RWPE1 (cell line): ENCODE measurements at regions not wholly inside any gene's neighbourhood (a gene's known extent, or its start where the extent isn't known, plus 50 kb on each side); places are given as distances from the start of the nearest gene placed in this dataset.
"Not testable (repeated sequence)": the region's sequence is repeated elsewhere in the genome, so short reads cannot be mapped to it uniquely, and the experiment has no call there.

Experiments
- CTCF ChIA-PET: fragments of 350-600 bp; sonication (Branson Sonifier 250); formaldehyde crosslinking; extraction: SDS; loops from one replicate; lab custom pipeline; 2021; lab: Yijun Ruan, JAX
- POLR2A ChIA-PET: fragments of 400-600 bp; formaldehyde crosslinking; extraction: SDS; loops from one replicate; lab custom pipeline; 2020; ENCODE audit warnings: antibody characterized with exemption; ENCODE audit not compliant: low non-redundant PET; lab: Yijun Ruan, JAX
- DNase-seq: peaks from one replicate; pipeline ENCODE4 v3.0.0; 2012; ENCODE audit warnings: low spot score
- H3K27ac ChIP-seq: fragments of 450-650 bp; 2 replicates; pipeline ENCODE4 v1.5.1; 2017

- POLR2A ChIA-PET, H3K27ac ChIP-seq, CTCF ChIA-PET, DNase-seq: not testable (repeated sequence)
Observed at GRCh38 chr2:87614829-87615434, 133.0 kb upstream of the PLGLB2 start.

GRCh38 chr2:87619121-87619520 lies 128.8 kb upstream of the PLGLB2 start:
- POLR2A ChIA-PET, H3K27ac ChIP-seq, DNase-seq, CTCF ChIA-PET: not testable (repeated sequence)

GRCh38 chr2:87621139-87621538 lies 126.7 kb upstream of the PLGLB2 start:
- POLR2A ChIA-PET = not testable (repeated sequence)

GRCh38 chr2:87622720-87623119 lies 125.2 kb upstream of the PLGLB2 start:
- POLR2A ChIA-PET, DNase-seq, CTCF ChIA-PET, H3K27ac ChIP-seq: not testable (repeated sequence)

More at GRCh38 chr2:87621139-87621538, 126.7 kb upstream of the PLGLB2 start:
- H3K27ac ChIP-seq, CTCF ChIA-PET, DNase-seq: not testable (repeated sequence)

GRCh38 chr2:87629491-87630458 lies 118.1 kb upstream of the PLGLB2 start:
- CTCF ChIA-PET, POLR2A ChIA-PET, H3K27ac ChIP-seq, DNase-seq: not testable (repeated sequence)

- CTCF ChIA-PET, POLR2A ChIA-PET, DNase-seq, H3K27ac ChIP-seq: not testable (repeated sequence)
Observed at GRCh38 chr2:87630892-87631291, 117.0 kb upstream of the PLGLB2 start.

DNA sequence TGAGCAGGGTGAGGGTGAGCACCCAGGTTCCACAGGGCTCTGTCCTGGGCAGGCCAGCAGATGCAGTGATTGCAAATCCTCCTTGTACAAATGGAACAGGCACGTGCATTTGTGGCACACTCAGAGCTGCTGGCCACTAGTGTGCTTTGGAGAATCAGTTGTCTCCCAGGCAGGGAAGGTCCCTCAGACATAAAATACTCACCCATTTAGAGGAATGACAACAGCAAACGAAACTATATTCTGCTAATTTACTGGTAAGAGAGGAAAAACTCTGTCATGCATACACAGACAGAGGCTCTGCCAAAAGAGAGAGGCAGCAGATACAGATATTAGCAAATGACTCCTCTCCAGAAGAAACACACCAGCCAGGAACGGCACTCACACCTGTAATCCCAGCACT lies 116.5 kb upstream of the PLGLB2 start:
- H3K27ac ChIP-seq, POLR2A ChIA-PET, CTCF ChIA-PET, DNase-seq: not testable (repeated sequence)

- POLR2A ChIA-PET = not testable (repeated sequence)
Observed at GRCh38 chr2:87633287-87633963, 114.5 kb upstream of the PLGLB2 start.

GRCh38 chr2:87634106-87634505 lies 113.8 kb upstream of the PLGLB2 start:
- H3K27ac ChIP-seq, POLR2A ChIA-PET, DNase-seq, CTCF ChIA-PET: not testable (repeated sequence)

More at GRCh38 chr2:87633287-87633963, 114.5 kb upstream of the PLGLB2 start:
- CTCF ChIA-PET, H3K27ac ChIP-seq, DNase-seq: not testable (repeated sequence)

DNA sequence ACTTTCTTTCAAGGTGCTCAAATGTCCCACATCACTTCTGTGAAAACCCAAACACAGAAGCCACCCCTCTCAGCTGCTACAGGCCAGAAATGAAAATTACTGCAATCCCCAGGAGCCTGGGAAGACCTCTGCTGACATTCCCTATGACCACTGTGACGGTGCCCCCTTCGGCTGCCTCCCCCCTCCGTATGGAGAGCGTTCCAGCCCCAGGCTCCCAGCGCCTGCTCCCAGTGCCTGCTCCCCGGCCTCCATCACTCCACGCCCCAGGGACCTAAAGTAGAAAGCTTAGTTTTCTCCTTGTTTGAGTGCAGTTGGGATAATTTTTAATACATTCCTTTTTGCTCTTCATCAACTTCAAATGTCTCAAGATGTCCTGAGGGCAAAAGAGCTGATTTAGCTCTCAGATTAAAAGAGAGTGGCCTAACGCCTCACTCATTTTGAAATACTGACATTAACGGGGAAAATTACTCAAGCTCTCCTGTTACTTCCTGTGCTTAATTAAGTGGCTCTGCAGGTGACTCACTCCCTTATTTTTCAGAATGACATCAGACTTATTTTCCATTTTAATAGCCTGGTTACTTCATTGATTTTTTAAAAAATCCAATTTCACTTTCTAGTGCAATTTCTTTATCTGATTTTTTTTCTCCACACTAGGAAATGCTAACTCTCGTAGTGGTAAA lies 112.8 kb upstream of the PLGLB2 start:
- CTCF ChIA-PET, POLR2A ChIA-PET: not testable (repeated sequence)
- H3K27ac ChIP-seq = peak overlapping the region; percentile 75
- peak; percentile 4 for DNase-seq

DNA sequence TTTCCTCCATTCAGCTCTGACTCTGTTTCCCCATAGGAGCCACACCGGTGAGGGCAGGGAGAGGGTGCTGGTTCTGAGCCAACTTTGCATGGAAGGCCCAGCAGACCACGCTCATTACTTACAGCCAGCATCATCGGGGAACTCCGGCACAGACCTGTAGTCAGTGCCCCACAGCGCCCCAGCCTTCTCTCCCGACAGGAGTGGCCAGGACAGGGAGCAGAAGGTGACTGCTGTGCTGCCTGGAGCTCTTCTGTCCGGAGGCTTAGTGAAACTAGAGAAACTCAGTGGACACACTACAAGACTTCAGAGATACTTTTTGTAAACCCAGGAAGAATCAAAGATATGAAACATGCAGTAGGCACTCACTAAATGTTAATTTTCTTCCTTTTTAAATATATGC lies 111.6 kb upstream of the PLGLB2 start:
- H3K27ac ChIP-seq, DNase-seq, CTCF ChIA-PET, POLR2A ChIA-PET: not testable (repeated sequence)

- CTCF ChIA-PET, POLR2A ChIA-PET, H3K27ac ChIP-seq, DNase-seq: not testable (repeated sequence)
Observed at GRCh38 chr2:87636735-87637134, 111.2 kb upstream of the PLGLB2 start.

GRCh38 chr2:87637249-87637990 lies 110.5 kb upstream of the PLGLB2 start:
- CTCF ChIA-PET, DNase-seq, POLR2A ChIA-PET, H3K27ac ChIP-seq: not testable (repeated sequence)

GRCh38 chr2:87638114-87638807 lies 109.6 kb upstream of the PLGLB2 start:
- H3K27ac ChIP-seq, DNase-seq, POLR2A ChIA-PET, CTCF ChIA-PET: not testable (repeated sequence)

DNA sequence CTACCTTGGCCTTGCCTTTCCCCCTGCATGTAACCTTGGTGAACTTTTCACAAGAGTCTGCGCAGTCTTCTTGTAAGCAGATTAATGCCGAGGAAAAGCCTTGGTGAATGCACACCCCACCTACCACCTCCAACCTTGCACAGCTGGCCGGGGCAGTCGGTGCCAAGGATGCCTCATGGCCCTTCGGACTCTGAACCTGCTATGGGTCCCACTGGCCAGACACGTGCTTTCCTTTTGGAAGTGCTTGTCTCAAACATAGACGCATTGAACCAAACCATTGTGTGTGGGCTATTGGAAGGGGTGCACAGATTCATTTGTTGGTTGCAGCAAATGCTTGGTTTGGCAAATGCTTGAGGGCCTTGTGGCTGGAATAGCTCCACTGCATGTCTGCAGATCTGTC lies 109.0 kb upstream of the PLGLB2 start:
- CTCF ChIA-PET, H3K27ac ChIP-seq, POLR2A ChIA-PET, DNase-seq: not testable (repeated sequence)
